Smooth muscle cell (in vitro differentiated cells): ENCODE measurements at regions not wholly inside any gene's neighbourhood (a gene's known extent, or its start where the extent isn't known, plus 50 kb on each side); places are given as distances from the start of the nearest gene placed in this dataset.

Source experiments
- DNase-seq: peaks from one replicate; lab custom pipeline; 2025; ENCODE audit not compliant: unreplicated experiment; lab: John Stamatoyannopoulos, UW
- H2AFZ ChIP-seq: fragments of 200-600 bp; sonication (generic); 2 replicates; pipeline ENCODE4 v1.6.0; 2016; ENCODE audit warnings: antibody characterized with exemption, low read depth, mild to moderate bottlenecking
- H3F3A ChIP-seq: fragments of 200-600 bp; sonication (generic); 2 replicates; pipeline ENCODE4 v1.6.0; 2017; ENCODE audit warnings: antibody characterized with exemption, low read depth
- H3K27ac ChIP-seq: fragments of 200-600 bp; sonication (generic); 2 replicates; pipeline ENCODE4 v1.5.1; 2016; ENCODE audit warnings: low read depth, mild to moderate bottlenecking
- H3K27me3 ChIP-seq: fragments of 200-600 bp; sonication (generic); 2 replicates; pipeline ENCODE4 v1.6.1; 2016; ENCODE audit warnings: low read depth, mild to moderate bottlenecking
- H3K36me3 ChIP-seq: fragments of 200-600 bp; sonication (generic); 2 replicates; pipeline ENCODE4 v1.5.1; 2016; ENCODE audit warnings: low read depth
- H3K4me1 ChIP-seq: fragments of 200-600 bp; sonication (generic); 2 replicates; pipeline ENCODE4 v1.5.1; 2016; ENCODE audit warnings: low read depth
- H3K4me2 ChIP-seq: fragments of 200-600 bp; sonication (generic); 2 replicates; pipeline ENCODE4 v1.6.0; 2016; ENCODE audit warnings: mild to moderate bottlenecking
- H3K4me3 ChIP-seq: fragments of 200-600 bp; sonication (generic); 2 replicates; pipeline ENCODE4 v1.5.1; 2016; ENCODE audit warnings: mild to moderate bottlenecking
- H3K79me2 ChIP-seq: fragments of 200-600 bp; sonication (generic); 2 replicates; pipeline ENCODE4 v1.6.0; 2016; ENCODE audit warnings: low read depth, mild to moderate bottlenecking
- H3K9ac ChIP-seq: fragments of 200-600 bp; sonication (generic); 2 replicates; pipeline ENCODE4 v1.6.0; 2016; ENCODE audit warnings: low read depth
- H3K9me3 ChIP-seq: fragments of 200-600 bp; sonication (generic); replicated peaks from 2 replicates; pipeline ENCODE4 v1.5.1; 2016; ENCODE audit warnings: low read depth
- H4K20me1 ChIP-seq: fragments of 200-600 bp; sonication (generic); 2 replicates; pipeline ENCODE4 v1.6.0; 2016; ENCODE audit warnings: low read depth
- WGBS: methylation state at CpG from one replicate; pipeline ENCODE4 v1.1.7; 2016; ENCODE audit warnings: low lambda C conversion rate; 5-methylcytosine and 5-hydroxymethylcytosine counted together
- TF ChIP-seq, protein P1 (sequence below): fragments of 200-600 bp; sonication (generic); IDR thresholded peaks from 2 replicates; pipeline ENCODE4 v1.5.1; 2017; ENCODE audit warnings: borderline replicate concordance, mild to moderate bottlenecking, antibody characterized with exemption; ENCODE audit not compliant: insufficient read depth, poor library complexity, severe bottlenecking

DNA sequence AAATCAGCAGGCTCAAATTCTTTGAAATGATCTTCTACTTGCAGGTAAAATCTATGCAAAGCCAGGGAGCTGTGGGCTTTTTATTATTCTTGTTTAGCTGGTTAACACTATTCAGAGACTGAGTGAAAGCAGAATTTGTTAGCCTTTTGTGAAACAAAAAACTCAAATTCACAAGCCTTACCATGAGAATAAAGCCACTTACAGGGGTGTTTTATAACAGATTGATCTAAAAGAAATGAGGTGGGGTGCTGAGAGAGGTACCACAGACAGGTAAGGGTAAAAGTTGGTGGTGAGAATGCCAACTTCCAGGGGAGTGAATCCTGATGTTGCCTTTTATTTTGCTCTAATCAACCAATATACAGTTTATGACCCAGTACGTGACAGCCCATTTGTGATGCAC is 1585.6 kb downstream of the EFNA5 start:
- H3K4me2 ChIP-seq: no peak overlapping the region
- 0% methylated on average over 1 of the region's 1 CpG for WGBS

DNA sequence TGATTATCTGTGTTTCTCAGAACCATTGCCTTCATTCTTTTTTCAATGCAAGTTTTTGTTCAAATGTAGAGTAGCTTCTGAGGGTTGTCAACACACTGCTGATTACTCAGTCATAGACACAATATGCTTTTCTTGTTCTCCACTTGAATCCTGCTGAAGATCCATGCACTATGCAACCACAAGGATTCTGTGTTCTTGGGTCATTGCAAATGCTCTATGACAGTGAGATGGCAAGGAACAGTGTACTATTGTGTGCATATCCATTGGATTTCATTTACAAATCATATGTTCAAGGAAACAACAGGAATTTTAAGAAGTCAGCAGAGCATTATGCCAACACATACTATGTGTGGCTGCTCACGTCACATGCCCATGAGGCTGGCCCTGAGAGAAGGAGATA is 1590.2 kb downstream of the EFNA5 start:
- no peaks in the 10 kb centered on the region for H3K27me3 ChIP-seq
- no peak overlapping the region for H3K27ac ChIP-seq
- no peaks in the 10 kb centered on the region for H3K79me2 ChIP-seq
- H3K9me3 ChIP-seq: no peaks in the 10 kb centered on the region
- 87% methylated on average over 1 of the region's 1 CpG for WGBS
- H3K4me3 ChIP-seq: no peak overlapping the region
- no peak for DNase-seq
- no peaks in the 10 kb centered on the region for H3F3A ChIP-seq
- TF ChIP-seq, protein P1, sequence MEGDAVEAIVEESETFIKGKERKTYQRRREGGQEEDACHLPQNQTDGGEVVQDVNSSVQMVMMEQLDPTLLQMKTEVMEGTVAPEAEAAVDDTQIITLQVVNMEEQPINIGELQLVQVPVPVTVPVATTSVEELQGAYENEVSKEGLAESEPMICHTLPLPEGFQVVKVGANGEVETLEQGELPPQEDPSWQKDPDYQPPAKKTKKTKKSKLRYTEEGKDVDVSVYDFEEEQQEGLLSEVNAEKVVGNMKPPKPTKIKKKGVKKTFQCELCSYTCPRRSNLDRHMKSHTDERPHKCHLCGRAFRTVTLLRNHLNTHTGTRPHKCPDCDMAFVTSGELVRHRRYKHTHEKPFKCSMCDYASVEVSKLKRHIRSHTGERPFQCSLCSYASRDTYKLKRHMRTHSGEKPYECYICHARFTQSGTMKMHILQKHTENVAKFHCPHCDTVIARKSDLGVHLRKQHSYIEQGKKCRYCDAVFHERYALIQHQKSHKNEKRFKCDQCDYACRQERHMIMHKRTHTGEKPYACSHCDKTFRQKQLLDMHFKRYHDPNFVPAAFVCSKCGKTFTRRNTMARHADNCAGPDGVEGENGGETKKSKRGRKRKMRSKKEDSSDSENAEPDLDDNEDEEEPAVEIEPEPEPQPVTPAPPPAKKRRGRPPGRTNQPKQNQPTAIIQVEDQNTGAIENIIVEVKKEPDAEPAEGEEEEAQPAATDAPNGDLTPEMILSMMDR: no peak
- no peak overlapping the region for H2AFZ ChIP-seq
- no peaks in the 10 kb centered on the region for H3K36me3 ChIP-seq
- H3K4me1 ChIP-seq: peaks cover 5% of the 10 kb centered on the region
- no peak overlapping the region for H3K9ac ChIP-seq
- no peak overlapping the region for H3K4me2 ChIP-seq
- no peaks in the 10 kb centered on the region for H4K20me1 ChIP-seq

More for the DNA sequence above, 1585.6 kb downstream of the EFNA5 start:
- Histone ChIP-seq H3K4me3 (no peak overlapping the region), H3K79me2 (no peaks in the 10 kb centered on the region), H3K9me3 (no peaks in the 10 kb centered on the region), H3K36me3 (no peaks in the 10 kb centered on the region), H3K27me3 (no peaks in the 10 kb centered on the region), H3F3A (no peaks in the 10 kb centered on the region), H3K27ac (no peak overlapping the region), H3K9ac (no peak overlapping the region), H3K4me1 (peaks cover 13% of the 10 kb centered on the region), H2AFZ (no peak overlapping the region), H4K20me1 (no peaks in the 10 kb centered on the region)
- TF ChIP-seq, protein P1: no peak
- no peak for DNase-seq

DNA sequence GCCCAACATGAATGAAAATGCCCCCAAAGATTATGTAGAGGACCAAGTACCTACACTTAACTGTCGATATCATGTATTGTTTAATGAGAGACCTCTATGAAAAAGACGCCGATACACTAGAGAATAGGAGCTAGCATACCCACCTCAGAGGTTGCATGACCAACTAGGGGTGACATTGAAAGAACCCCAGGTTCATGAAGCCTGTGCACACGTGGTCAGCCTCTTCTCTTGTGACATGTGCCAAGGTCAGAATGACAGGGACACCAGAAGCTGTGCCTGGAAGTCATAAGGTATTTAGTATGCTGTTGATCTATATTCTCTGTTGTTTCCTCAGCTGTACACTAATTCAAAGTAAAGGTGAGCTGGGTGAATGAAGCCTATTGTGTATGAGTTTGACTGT is 1594.1 kb downstream of the EFNA5 start:
- H3K79me2 ChIP-seq: no peaks in the 10 kb centered on the region
- 96% methylated on average over 4 of the region's 4 CpGs for WGBS
- H3K4me2 ChIP-seq: no peak overlapping the region
- no peaks in the 10 kb centered on the region for H3K4me1 ChIP-seq
- no peaks in the 10 kb centered on the region for H4K20me1 ChIP-seq
- no peak overlapping the region for H2AFZ ChIP-seq
- no peaks in the 10 kb centered on the region for H3K9me3 ChIP-seq
- H3F3A ChIP-seq: no peaks in the 10 kb centered on the region
- no peak for DNase-seq
- no peak overlapping the region for H3K27ac ChIP-seq
- no peaks in the 10 kb centered on the region for H3K36me3 ChIP-seq
- no peak overlapping the region for H3K9ac ChIP-seq
- TF ChIP-seq, protein P1: no peak
- no peaks in the 10 kb centered on the region for H3K27me3 ChIP-seq
- no peak overlapping the region for H3K4me3 ChIP-seq

DNA sequence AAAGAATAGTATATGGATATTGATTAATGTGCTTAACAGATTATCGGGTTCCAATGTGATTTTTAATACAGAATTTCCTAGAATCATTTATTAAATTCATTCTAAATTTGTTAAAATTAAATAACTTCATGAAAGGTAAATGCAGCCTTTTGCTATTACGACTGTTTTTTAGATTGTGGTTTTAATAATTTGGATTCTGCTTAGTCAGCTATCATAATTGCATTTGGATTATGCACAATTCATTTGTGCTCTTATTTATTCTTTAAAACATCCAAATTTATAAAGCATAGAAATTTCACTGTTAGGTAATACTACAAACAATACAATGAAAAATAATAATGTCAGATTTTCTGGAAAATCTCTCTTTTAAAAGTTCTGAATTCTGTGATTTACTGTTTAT is 1598.5 kb downstream of the EFNA5 start:
- H3K9ac ChIP-seq: no peak overlapping the region
- no peaks in the 10 kb centered on the region for H3K9me3 ChIP-seq
- DNase-seq: no peak
- TF ChIP-seq, protein P1: no peak
- H3K4me2 ChIP-seq: no peak overlapping the region
- H3K79me2 ChIP-seq: no peaks in the 10 kb centered on the region
- no peaks in the 10 kb centered on the region for H3K4me1 ChIP-seq
- H3K4me3 ChIP-seq: no peak overlapping the region
- no peaks in the 10 kb centered on the region for H3K36me3 ChIP-seq
- H3K27me3 ChIP-seq: no peaks in the 10 kb centered on the region
- no peak overlapping the region for H2AFZ ChIP-seq
- 84% methylated on average over 2 of the region's 2 CpGs for WGBS
- no peaks in the 10 kb centered on the region for H4K20me1 ChIP-seq
- H3K27ac ChIP-seq: no peak overlapping the region
- no peaks in the 10 kb centered on the region for H3F3A ChIP-seq
